Activated T-cell treated with anti-CD3 and anti-CD28 coated beads, Interleukin-2, amount 50 U/mL, for 4 hours (primary cell): ENCODE measurements at regions not wholly inside any gene's neighbourhood (a gene's known extent, or its start where the extent isn't known, plus 50 kb on each side); places are given as distances from the start of the nearest gene placed in this dataset.
"Not testable (repeated sequence)": the region's sequence is repeated elsewhere in the genome, so short reads cannot be mapped to it uniquely, and the experiment has no call there.

Experiments used
- ATAC-seq, 2 donors: fragments of 200-7000 bp; cut with Tn5 transposase; one replicate each; pipeline ENCODE4 v1.10.0; 2021
- DNase-seq: peaks from one replicate; pipeline ENCODE4 v3.0.0-alpha.2; 2020
- H3K27me3 Mint-ChIP-seq: one replicate; pipeline ENCODE4 v1.8.0; 2021; ENCODE audit warnings: low read depth, mixed read lengths
- H3K36me3 Mint-ChIP-seq: one replicate; pipeline ENCODE4 v1.8.0; 2022; ENCODE audit warnings: mixed read lengths; ENCODE audit not compliant: insufficient read depth
- H3K4me1 Mint-ChIP-seq: one replicate; pipeline ENCODE4 v1.8.0; 2021; ENCODE audit warnings: low read depth, mixed read lengths
- H3K4me3 Mint-ChIP-seq: one replicate; pipeline ENCODE4 v1.8.0; 2021; ENCODE audit warnings: mild to moderate bottlenecking, moderate library complexity, mixed read lengths
- H3K9me3 Mint-ChIP-seq: one replicate; pipeline ENCODE4 v1.8.0; 2021; ENCODE audit warnings: mixed read lengths

DNA sequence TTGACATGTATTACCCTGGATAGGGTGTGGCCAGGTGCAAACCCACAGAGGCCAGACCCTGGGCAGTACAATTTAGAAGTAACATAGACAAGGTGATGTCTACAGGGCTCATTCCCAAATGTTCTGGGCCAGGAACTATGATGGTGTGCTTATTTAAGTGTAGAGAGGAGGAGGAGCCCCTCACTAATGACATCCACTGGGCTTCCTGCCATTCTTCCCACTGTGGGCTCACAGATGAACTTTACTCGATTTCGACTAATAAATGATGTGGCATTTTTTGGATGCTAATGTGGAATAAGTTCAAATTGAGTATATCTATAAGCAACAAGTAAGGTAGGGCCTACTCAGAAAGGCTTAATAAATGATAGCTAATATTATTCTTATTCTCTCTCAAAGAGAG is 280.9 kb upstream of the BOD1L1 start:
- H3K4me3 Mint-ChIP-seq: no peak overlapping the region
- H3K36me3 Mint-ChIP-seq: no peaks in the 10 kb centered on the region
- H3K27me3 Mint-ChIP-seq: peaks cover under 1% of the 10 kb centered on the region
- no peaks in the 10 kb centered on the region for H3K9me3 Mint-ChIP-seq
- ATAC-seq: no peak
- DNase-seq: no peak
- no peaks in the 10 kb centered on the region for H3K4me1 Mint-ChIP-seq

DNA sequence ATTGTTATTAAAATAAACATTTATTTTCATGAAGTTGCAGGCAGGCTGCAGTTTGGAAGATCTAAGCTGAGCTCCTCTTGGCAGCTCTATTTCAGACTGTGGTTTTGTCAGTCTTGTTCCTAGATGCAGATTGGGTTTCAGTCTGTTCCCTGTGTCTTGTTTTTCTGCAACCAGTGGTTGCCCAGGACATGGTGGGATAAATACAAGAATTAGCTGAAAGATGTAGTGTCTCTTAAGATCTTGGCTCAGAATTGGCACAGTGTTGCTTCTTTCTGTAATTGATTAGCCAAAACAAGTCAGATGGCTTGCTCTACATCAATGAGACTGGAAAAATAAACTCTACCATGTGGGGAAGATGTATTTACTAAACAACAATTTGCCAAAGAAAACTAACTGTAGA is 283.0 kb upstream of the BOD1L1 start:
- Mint-ChIP-seq H3K4me1 (no peaks in the 10 kb centered on the region), H3K36me3 (no peaks in the 10 kb centered on the region), H3K4me3 (no peak overlapping the region), H3K27me3 (peaks cover 2% of the 10 kb centered on the region), H3K9me3 (no peaks in the 10 kb centered on the region)
- DNase-seq (no peak), ATAC-seq (no peak)

GRCh38 chr4:13911256-13911655 is 283.7 kb upstream of the BOD1L1 start:
- ATAC-seq (no peak), DNase-seq (no peak)
- Mint-ChIP-seq H3K4me3 (no peak overlapping the region), H3K9me3 (no peaks in the 10 kb centered on the region), H3K27me3 (peaks cover 2% of the 10 kb centered on the region), H3K4me1 (no peaks in the 10 kb centered on the region), H3K36me3 (no peaks in the 10 kb centered on the region)

- ATAC-seq (no peak), DNase-seq (no peak)
- Mint-ChIP-seq H3K27me3 (peaks cover 2% of the 10 kb centered on the region), H3K4me1 (no peaks in the 10 kb centered on the region), H3K36me3 (no peaks in the 10 kb centered on the region), H3K4me3 (no peak overlapping the region), H3K9me3 (no peaks in the 10 kb centered on the region)
These were observed 285.0 kb upstream of the BOD1L1 start for GRCh38 chr4:13912436-13912925.

- Mint-ChIP-seq H3K4me3 (no peak overlapping the region), H3K9me3 (no peaks in the 10 kb centered on the region), H3K36me3 (no peaks in the 10 kb centered on the region), H3K4me1 (no peaks in the 10 kb centered on the region), H3K27me3 (peaks cover 2% of the 10 kb centered on the region)
- DNase-seq (no peak), ATAC-seq (no peak)
These were observed 285.4 kb upstream of the BOD1L1 start for GRCh38 chr4:13912966-13913365.

DNA sequence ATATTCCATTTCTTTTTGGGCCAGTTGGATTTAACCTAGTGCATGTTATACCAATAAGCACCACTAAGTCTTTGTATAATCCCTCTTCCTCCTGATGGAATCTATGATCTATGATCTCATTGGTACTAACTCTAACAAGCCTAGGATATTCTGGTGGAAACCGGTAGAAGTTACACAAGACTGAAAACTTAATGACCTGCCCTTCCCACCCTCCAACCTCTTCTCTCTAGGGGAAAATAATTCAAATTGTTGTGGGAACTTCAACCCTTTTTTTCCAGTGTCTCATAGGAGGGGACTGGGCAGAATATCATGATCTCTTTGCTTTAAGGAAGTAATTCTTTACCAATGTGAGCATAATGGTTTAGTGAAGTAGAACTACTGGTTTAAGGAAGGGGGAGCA is 289.5 kb upstream of the BOD1L1 start:
- DNase-seq (no peak), ATAC-seq (no peak)
- Mint-ChIP-seq H3K36me3 (no peaks in the 10 kb centered on the region), H3K4me1 (no peaks in the 10 kb centered on the region), H3K9me3 (no peaks in the 10 kb centered on the region), H3K27me3 (peaks cover 2% of the 10 kb centered on the region), H3K4me3 (no peak overlapping the region)

- no peaks in the 10 kb centered on the region for H3K36me3 Mint-ChIP-seq
- H3K4me3 Mint-ChIP-seq: no peak overlapping the region
- DNase-seq: no peak
- no peaks in the 10 kb centered on the region for H3K9me3 Mint-ChIP-seq
- H3K27me3 Mint-ChIP-seq: peaks cover 2% of the 10 kb centered on the region
- H3K4me1 Mint-ChIP-seq: no peaks in the 10 kb centered on the region
- ATAC-seq: no peak
These were observed 290.6 kb upstream of the BOD1L1 start for GRCh38 chr4:13918110-13918509.

DNA sequence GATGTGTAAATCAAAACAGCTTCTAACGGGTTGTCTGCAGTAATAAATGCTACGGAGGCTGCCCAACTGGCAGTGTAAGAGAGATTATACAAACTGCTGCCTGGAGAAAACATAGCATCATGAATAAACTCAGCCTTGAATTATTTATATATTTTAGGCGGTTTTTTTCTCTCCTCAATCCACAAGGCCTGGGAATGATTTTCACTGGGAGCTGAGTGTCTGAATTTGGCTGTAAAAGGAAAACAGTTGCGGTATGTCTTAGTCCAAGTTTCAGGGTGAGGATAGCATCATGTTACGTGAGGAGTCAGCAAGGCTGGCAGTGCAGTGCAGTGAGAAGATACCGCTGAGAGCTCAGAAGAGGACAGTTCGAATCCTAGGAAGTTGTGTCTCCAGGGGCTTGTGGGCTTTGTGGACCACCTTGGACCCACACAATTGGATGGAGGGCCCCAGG is 291.5 kb upstream of the BOD1L1 start:
- Mint-ChIP-seq H3K9me3 (no peaks in the 10 kb centered on the region), H3K36me3 (no peaks in the 10 kb centered on the region), H3K27me3 (no peaks in the 10 kb centered on the region), H3K4me1 (no peaks in the 10 kb centered on the region), H3K4me3 (no peak overlapping the region)
- no peak for ATAC-seq
- no peak for DNase-seq

DNA sequence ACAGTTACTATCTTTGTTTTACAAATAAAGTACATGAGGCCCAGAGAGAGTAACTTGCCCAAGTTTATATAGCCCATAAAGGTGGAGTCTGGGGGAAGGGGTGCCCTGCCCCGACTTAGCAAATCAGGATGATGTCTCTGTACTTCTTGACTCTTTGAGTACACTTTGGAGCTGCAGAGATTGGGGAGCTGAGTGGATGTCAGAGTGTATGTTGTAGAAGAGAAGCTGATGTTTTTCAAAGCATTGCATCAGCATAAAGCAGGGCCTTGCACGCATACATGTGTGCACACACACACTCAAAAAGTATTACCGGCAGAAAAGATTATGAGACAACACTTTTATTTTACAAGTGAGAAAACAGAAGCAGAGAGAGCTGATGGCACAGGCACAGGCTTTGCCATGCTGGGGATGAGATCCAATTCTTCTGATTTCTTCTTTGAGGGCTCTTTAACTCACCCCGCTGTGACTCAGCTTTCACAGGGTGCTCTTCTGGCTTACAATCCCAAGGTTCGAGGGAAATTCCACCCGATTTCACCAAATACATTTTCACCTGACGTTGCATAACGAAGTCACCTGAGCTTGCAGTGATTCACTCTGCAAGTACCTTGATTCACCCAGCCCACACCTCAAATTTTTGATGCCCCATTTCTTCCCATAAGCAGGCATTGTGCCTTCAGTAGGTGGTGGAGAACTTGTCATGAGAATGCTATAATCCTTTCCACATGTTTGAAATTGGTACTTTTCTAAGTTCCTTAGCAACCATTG is 292.8 kb upstream of the BOD1L1 start:
- DNase-seq (no peak), ATAC-seq (no peak)
- Mint-ChIP-seq H3K4me1 (no peaks in the 10 kb centered on the region), H3K36me3 (no peaks in the 10 kb centered on the region), H3K27me3 (no peaks in the 10 kb centered on the region), H3K9me3 (peaks cover 4% of the 10 kb centered on the region), H3K4me3 (no peak overlapping the region)

DNA sequence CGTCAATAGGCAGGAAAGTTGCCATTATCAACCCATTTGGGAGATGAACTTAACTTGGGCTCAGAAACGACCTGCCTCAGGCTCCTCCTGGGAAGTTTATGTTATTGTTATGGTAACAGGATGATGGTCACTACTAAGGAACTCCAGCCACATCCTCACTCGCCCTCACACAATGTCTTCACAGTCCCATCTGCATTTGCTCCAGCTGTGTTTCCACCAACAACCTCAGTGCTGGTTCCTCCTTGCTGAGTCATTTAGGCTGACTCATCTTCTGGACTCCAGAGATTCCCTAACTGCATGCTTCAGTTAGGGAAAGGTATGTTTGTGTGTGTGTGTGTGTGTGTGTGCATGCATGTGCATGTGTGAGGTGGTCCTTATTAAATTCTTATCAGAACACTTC is 293.4 kb upstream of the BOD1L1 start:
- Mint-ChIP-seq H3K4me1 (no peaks in the 10 kb centered on the region), H3K36me3 (no peaks in the 10 kb centered on the region), H3K27me3 (no peaks in the 10 kb centered on the region), H3K9me3 (peaks cover 4% of the 10 kb centered on the region), H3K4me3 (no peak overlapping the region)
- DNase-seq (no peak), ATAC-seq (no peak)

GRCh38 chr4:13921805-13922204 is 294.3 kb upstream of the BOD1L1 start:
- no peaks in the 10 kb centered on the region for H3K36me3 Mint-ChIP-seq
- no peaks in the 10 kb centered on the region for H3K4me1 Mint-ChIP-seq
- no peak for DNase-seq
- H3K9me3 Mint-ChIP-seq: peaks cover 4% of the 10 kb centered on the region
- no peak overlapping the region for H3K4me3 Mint-ChIP-seq
- H3K27me3 Mint-ChIP-seq: no peaks in the 10 kb centered on the region
- no peak for ATAC-seq

GRCh38 chr4:13922459-13922858 is 294.9 kb upstream of the BOD1L1 start:
- ATAC-seq: no peak
- no peak for DNase-seq
- Mint-ChIP-seq H3K36me3 (no peaks in the 10 kb centered on the region), H3K9me3 (peaks cover 4% of the 10 kb centered on the region), H3K4me1 (no peaks in the 10 kb centered on the region), H3K4me3 (no peak overlapping the region), H3K27me3 (no peaks in the 10 kb centered on the region)

GRCh38 chr4:13922873-13923645 is 295.5 kb upstream of the BOD1L1 start:
- DNase-seq (no peak), ATAC-seq (no peak)
- H3K9me3 Mint-ChIP-seq: peaks cover 4% of the 10 kb centered on the region
- no peak overlapping the region for H3K4me3 Mint-ChIP-seq
- no peaks in the 10 kb centered on the region for H3K36me3 Mint-ChIP-seq
- no peaks in the 10 kb centered on the region for H3K27me3 Mint-ChIP-seq
- no peaks in the 10 kb centered on the region for H3K4me1 Mint-ChIP-seq

GRCh38 chr4:13924900-13925299 is 297.4 kb upstream of the BOD1L1 start:
- DNase-seq, H3K4me1 Mint-ChIP-seq, ATAC-seq, H3K36me3 Mint-ChIP-seq, H3K27me3 Mint-ChIP-seq, H3K9me3 Mint-ChIP-seq, H3K4me3 Mint-ChIP-seq: not testable (repeated sequence)

GRCh38 chr4:13928214-13928613 is 300.7 kb upstream of the BOD1L1 start:
- H3K27me3 Mint-ChIP-seq: peaks cover 2% of the 10 kb centered on the region
- H3K9me3 Mint-ChIP-seq: peaks cover 7% of the 10 kb centered on the region
- no peaks in the 10 kb centered on the region for H3K4me1 Mint-ChIP-seq
- ATAC-seq: no peak
- no peak overlapping the region for H3K4me3 Mint-ChIP-seq
- no peaks in the 10 kb centered on the region for H3K36me3 Mint-ChIP-seq
- DNase-seq: no peak
